PC-3 (cell line): ENCODE measurements at regions not wholly inside any gene's neighbourhood (a gene's known extent, or its start where the extent isn't known, plus 50 kb on each side); places are given as distances from the start of the nearest gene placed in this dataset.

Source experiments
- CTCF ChIP-seq: fragments of 300-600 bp; sonication (generic); conservative IDR thresholded peaks from 2 replicates; pipeline ENCODE4 v1.5.1; 2017; ENCODE audit warnings: antibody characterized with exemption, low read depth, mild to moderate bottlenecking, low read length
- EZH2 ChIP-seq: fragments of 300-600 bp; sonication (generic); IDR thresholded peaks from one replicate; pipeline ENCODE4 v1.6.1; 2017; ENCODE audit warnings: antibody characterized with exemption, mild to moderate bottlenecking, low read length; ENCODE audit not compliant: unreplicated experiment

DNA sequence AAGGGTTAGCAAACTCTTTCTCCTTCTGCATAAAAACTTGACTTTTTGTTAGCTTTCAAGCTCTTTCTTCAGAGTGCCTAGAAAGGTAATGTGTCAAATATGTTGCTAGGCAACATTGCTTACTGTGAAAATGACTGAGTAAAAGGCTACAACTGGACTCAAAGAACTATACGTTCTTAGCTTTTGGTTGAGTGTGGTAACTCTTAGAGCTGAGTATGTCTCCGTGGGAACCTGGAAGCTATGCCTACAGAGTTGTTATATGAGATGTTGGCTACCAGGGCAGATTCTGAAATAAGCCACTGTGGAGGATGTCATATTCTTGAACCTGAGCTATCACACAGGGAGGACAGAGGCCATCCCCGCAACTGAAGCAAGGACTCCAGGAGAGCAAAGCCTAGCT is 105.5 kb downstream of the ARL6IP6 start:
- TF ChIP-seq CTCF (no peak), EZH2 (no peak)
